Neural progenitor cell (in vitro differentiated cells): ENCODE measurements at regions not wholly inside any gene's neighbourhood (a gene's known extent, or its start where the extent isn't known, plus 50 kb on each side); places are given as distances from the start of the nearest gene placed in this dataset.

Experiments
- DNase-seq: peaks from one replicate; pipeline ENCODE4 v3.0.0-alpha.2; 2016; ENCODE audit warnings: low spot score
- H2AFZ ChIP-seq: fragments of 200-600 bp; sonication (generic); replicated peaks from 2 replicates; pipeline ENCODE4 v1.6.1; 2016; ENCODE audit warnings: antibody characterized with exemption
- H3F3A ChIP-seq: fragments of 200-600 bp; sonication (generic); 2 replicates; pipeline ENCODE4 v1.6.1; 2016; ENCODE audit warnings: antibody characterized with exemption, low read depth
- H3K27ac ChIP-seq: fragments of 200-600 bp; sonication (generic); 2 replicates; pipeline ENCODE4 v1.5.1; 2016; ENCODE audit warnings: mild to moderate bottlenecking
- H3K27me3 ChIP-seq: fragments of 200-600 bp; sonication (generic); 2 replicates; pipeline ENCODE4 v1.6.1; 2016; ENCODE audit warnings: mild to moderate bottlenecking, moderate library complexity
- H3K36me3 ChIP-seq: fragments of 200-600 bp; sonication (generic); 2 replicates; pipeline ENCODE4 v1.5.1; 2016
- H3K4me1 ChIP-seq: fragments of 200-600 bp; sonication (generic); 2 replicates; pipeline ENCODE4 v1.6.1; 2016; ENCODE audit warnings: mixed run types
- H3K4me2 ChIP-seq: fragments of 200-600 bp; sonication (generic); 2 replicates; pipeline ENCODE4 v1.6.1; 2016
- H3K4me3 ChIP-seq: fragments of 200-600 bp; sonication (generic); 2 replicates; pipeline ENCODE4 v1.5.1; 2016
- H3K79me2 ChIP-seq: fragments of 200-600 bp; sonication (generic); 2 replicates; pipeline ENCODE4 v1.6.1; 2016; ENCODE audit warnings: low read depth
- H3K9ac ChIP-seq: fragments of 200-600 bp; sonication (generic); 2 replicates; pipeline ENCODE4 v1.6.1; 2016
- H3K9me3 ChIP-seq: fragments of 200-600 bp; sonication (generic); 2 replicates; pipeline ENCODE4 v1.5.1; 2016; ENCODE audit warnings: low read depth
- H4K20me1 ChIP-seq: fragments of 200-600 bp; sonication (generic); 2 replicates; pipeline ENCODE4 v1.6.1; 2016; ENCODE audit warnings: low read depth
- H3K27ac Mint-ChIP-seq: 3 replicates; pipeline ENCODE4 v1.8.0; 2021; ENCODE audit warnings: mixed read lengths
- H3K27me3 Mint-ChIP-seq: 2 replicates; pipeline ENCODE4 v1.8.0; 2022; ENCODE audit warnings: low read depth, mild to moderate bottlenecking, inconsistent platforms, moderate library complexity, mixed read lengths; ENCODE audit not compliant: insufficient read depth
- H3K36me3 Mint-ChIP-seq: 3 replicates; pipeline ENCODE4 v1.8.0; 2021; ENCODE audit warnings: mixed read lengths
- H3K4me1 Mint-ChIP-seq: 3 replicates; pipeline ENCODE4 v1.8.0; 2021; ENCODE audit warnings: mixed read lengths
- H3K4me3 Mint-ChIP-seq: 3 replicates; pipeline ENCODE4 v1.8.0; 2021; ENCODE audit warnings: mild to moderate bottlenecking, moderate library complexity, mixed read lengths
- H3K9me3 Mint-ChIP-seq: 3 replicates; pipeline ENCODE4 v1.8.0; 2020; ENCODE audit warnings: mixed read lengths
- EZH2 ChIP-seq: fragments of 200-600 bp; sonication (generic); IDR thresholded peaks from 2 replicates; pipeline ENCODE4 v1.6.1; 2017; ENCODE audit warnings: antibody characterized with exemption, mild to moderate bottlenecking, moderate library complexity
- EZH2phosphoT487 ChIP-seq: fragments of 200-600 bp; sonication (generic); IDR thresholded peaks from 2 replicates; pipeline ENCODE4 v1.6.1; 2017; ENCODE audit warnings: antibody characterized with exemption
- TF ChIP-seq, protein P1 (sequence below): fragments of 200-600 bp; sonication (generic); IDR thresholded peaks from 2 replicates; pipeline ENCODE4 v1.5.1; 2017; ENCODE audit warnings: antibody characterized with exemption, mild to moderate bottlenecking

DNA sequence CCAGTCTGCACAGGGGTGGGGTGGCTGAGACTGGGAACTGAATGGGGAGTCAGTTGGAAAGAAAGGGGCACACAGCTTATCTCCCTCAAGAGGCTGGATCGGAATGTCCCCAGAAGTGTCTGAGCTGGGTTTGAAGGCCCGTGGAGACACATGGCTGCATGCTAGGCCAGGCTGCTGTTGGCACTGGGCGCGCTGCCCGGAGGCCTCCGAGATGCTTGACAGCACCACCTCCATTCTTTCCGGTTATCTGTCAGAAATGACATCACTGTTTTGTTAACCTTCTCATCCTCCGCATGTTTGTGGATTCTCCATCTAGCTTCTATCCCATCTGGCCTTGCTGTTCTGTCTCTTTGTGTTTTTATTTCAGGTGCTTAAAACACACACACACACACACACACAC, 85.5 kb downstream of the APIP start:
- Mint-ChIP-seq H3K27me3 (peaks cover 5% of the 10 kb centered on the region), H3K27ac (no peak overlapping the region), H3K9me3 (no peaks in the 10 kb centered on the region), H3K4me1 (peaks cover 15% of the 10 kb centered on the region), H3K36me3 (peaks cover 1% of the 10 kb centered on the region), H3K4me3 (no peak overlapping the region)
- no peaks in the 10 kb centered on the region for H3F3A ChIP-seq
- no peak overlapping the region for H3K27ac ChIP-seq
- H3K4me3 ChIP-seq, result no peak overlapping the region
- H3K9ac ChIP-seq, result no peak overlapping the region
- H3K4me1 ChIP-seq, result peaks cover 10% of the 10 kb centered on the region
- H3K36me3 ChIP-seq, result no peaks in the 10 kb centered on the region
- H4K20me1 ChIP-seq, result peaks cover 3% of the 10 kb centered on the region
- no peak overlapping the region for H2AFZ ChIP-seq
- no peaks in the 10 kb centered on the region for H3K79me2 ChIP-seq
- H3K9me3 ChIP-seq, result no peaks in the 10 kb centered on the region
- TF ChIP-seq EZH2phosphoT487, result no peak
- no peak for TF ChIP-seq EZH2
- TF ChIP-seq, protein P1, sequence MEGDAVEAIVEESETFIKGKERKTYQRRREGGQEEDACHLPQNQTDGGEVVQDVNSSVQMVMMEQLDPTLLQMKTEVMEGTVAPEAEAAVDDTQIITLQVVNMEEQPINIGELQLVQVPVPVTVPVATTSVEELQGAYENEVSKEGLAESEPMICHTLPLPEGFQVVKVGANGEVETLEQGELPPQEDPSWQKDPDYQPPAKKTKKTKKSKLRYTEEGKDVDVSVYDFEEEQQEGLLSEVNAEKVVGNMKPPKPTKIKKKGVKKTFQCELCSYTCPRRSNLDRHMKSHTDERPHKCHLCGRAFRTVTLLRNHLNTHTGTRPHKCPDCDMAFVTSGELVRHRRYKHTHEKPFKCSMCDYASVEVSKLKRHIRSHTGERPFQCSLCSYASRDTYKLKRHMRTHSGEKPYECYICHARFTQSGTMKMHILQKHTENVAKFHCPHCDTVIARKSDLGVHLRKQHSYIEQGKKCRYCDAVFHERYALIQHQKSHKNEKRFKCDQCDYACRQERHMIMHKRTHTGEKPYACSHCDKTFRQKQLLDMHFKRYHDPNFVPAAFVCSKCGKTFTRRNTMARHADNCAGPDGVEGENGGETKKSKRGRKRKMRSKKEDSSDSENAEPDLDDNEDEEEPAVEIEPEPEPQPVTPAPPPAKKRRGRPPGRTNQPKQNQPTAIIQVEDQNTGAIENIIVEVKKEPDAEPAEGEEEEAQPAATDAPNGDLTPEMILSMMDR, result no peak
- no peak overlapping the region for H3K4me2 ChIP-seq
- DNase-seq, result no peak
- H3K27me3 ChIP-seq, result no peaks in the 10 kb centered on the region

DNA sequence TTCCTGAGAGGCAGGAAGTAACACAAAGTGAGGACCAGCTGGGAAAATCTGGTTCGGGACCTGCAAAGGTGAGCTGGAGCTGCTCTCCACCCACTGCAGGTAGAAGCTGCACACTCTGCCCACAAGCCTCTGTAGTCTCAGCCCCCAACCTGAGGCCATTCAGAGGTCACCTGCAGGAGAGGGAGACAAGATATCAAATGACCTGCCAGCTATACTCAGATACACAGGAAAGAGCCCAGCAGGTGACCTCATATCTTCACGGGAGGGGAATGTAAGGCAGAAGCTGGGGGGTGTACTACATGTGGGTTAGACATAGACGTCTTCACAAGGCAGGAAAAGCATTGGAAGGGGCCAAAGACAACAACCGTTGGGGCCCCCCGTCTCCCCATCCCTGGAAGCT, 86.1 kb downstream of the APIP start:
- peaks cover 3% of the 10 kb centered on the region for H3K36me3 Mint-ChIP-seq
- H3K4me3 ChIP-seq, result no peak overlapping the region
- no peak for DNase-seq
- no peaks in the 10 kb centered on the region for H3K9me3 ChIP-seq
- TF ChIP-seq, protein P1, result no peak
- TF ChIP-seq EZH2phosphoT487 (no peak), EZH2 (no peak)
- no peaks in the 10 kb centered on the region for H3K27me3 ChIP-seq
- H3K4me1 Mint-ChIP-seq, result peaks cover 15% of the 10 kb centered on the region
- H3K4me1 ChIP-seq, result peaks cover 10% of the 10 kb centered on the region
- no peaks in the 10 kb centered on the region for H3F3A ChIP-seq
- H3K4me3 Mint-ChIP-seq, result no peak overlapping the region
- H3K27ac Mint-ChIP-seq, result peak overlapping the region; percentile 74
- peaks cover 5% of the 10 kb centered on the region for H3K27me3 Mint-ChIP-seq
- no peak overlapping the region for H3K27ac ChIP-seq
- no peaks in the 10 kb centered on the region for H3K79me2 ChIP-seq
- no peaks in the 10 kb centered on the region for H3K9me3 Mint-ChIP-seq
- H3K9ac ChIP-seq, result no peak overlapping the region
- no peaks in the 10 kb centered on the region for H3K36me3 ChIP-seq
- no peak overlapping the region for H3K4me2 ChIP-seq
- H2AFZ ChIP-seq, result no peak overlapping the region
- peaks cover 3% of the 10 kb centered on the region for H4K20me1 ChIP-seq

DNA sequence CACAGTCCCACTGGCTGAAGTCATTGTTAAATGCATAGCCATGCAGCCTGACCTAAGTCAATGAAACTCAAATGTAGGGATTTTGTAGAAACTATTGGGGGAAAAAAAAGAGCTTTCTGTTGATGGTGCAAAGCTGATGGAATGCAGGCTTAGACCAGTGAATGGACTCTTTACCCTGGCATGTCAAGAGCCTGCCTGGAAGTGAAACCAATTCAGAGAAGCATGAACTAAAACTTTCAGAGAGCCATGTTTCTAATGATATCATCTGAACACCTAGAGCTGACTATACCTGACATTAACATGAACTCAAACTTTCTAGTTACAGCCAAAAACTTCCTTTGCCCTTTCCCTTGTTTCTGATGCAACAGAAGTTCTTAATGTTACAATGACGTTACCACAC, 89.0 kb downstream of the APIP start:
- H3K27ac Mint-ChIP-seq, result no peak overlapping the region
- Histone ChIP-seq H3K36me3 (no peaks in the 10 kb centered on the region), H4K20me1 (peaks cover 1% of the 10 kb centered on the region), H3K4me3 (no peak overlapping the region), H2AFZ (no peak overlapping the region), H3K9me3 (no peaks in the 10 kb centered on the region), H3K79me2 (no peaks in the 10 kb centered on the region), H3K4me2 (no peak overlapping the region), H3K4me1 (peaks cover 16% of the 10 kb centered on the region), H3K27ac (no peak overlapping the region), H3K27me3 (no peaks in the 10 kb centered on the region), H3F3A (peaks cover 12% of the 10 kb centered on the region), H3K9ac (no peak overlapping the region)
- H3K36me3 Mint-ChIP-seq, result peaks cover 2% of the 10 kb centered on the region
- H3K4me3 Mint-ChIP-seq, result no peak overlapping the region
- DNase-seq, result peak; percentile 14
- H3K27me3 Mint-ChIP-seq, result peaks cover 3% of the 10 kb centered on the region
- H3K9me3 Mint-ChIP-seq, result no peaks in the 10 kb centered on the region
- TF ChIP-seq, protein P1, result no peak
- TF ChIP-seq EZH2 (no peak), EZH2phosphoT487 (no peak)
- peaks cover 11% of the 10 kb centered on the region for H3K4me1 Mint-ChIP-seq

DNA sequence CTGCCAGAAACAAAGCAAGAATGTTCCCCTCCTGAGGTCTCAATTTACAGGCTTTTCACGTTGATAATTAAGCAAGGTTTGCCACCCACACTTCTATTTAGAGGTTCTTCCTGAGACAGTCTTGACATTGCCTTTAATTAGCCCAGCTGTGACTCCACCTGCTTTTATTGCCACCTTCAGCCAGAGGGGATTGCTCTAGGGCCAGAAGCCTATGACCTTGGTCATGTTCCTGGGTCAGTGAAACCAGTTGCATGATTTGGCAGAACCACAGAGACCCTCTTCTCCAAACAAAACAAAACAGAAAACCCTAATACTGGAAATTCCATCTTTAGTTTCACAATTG, 89.8 kb downstream of the APIP start:
- no peak overlapping the region for H3K9ac ChIP-seq
- TF ChIP-seq, protein P1, result no peak
- TF ChIP-seq EZH2 (no peak), EZH2phosphoT487 (no peak)
- H3K27ac Mint-ChIP-seq, result no peak overlapping the region
- peaks cover 12% of the 10 kb centered on the region for H3F3A ChIP-seq
- no peaks in the 10 kb centered on the region for H3K27me3 ChIP-seq
- H3K4me2 ChIP-seq, result no peak overlapping the region
- no peaks in the 10 kb centered on the region for H3K36me3 ChIP-seq
- H3K9me3 ChIP-seq, result no peaks in the 10 kb centered on the region
- no peak overlapping the region for H3K4me3 Mint-ChIP-seq
- no peak overlapping the region for H2AFZ ChIP-seq
- peaks cover 2% of the 10 kb centered on the region for H3K36me3 Mint-ChIP-seq
- H3K9me3 Mint-ChIP-seq, result no peaks in the 10 kb centered on the region
- H3K4me3 ChIP-seq, result no peak overlapping the region
- peaks cover 4% of the 10 kb centered on the region for H3K4me1 Mint-ChIP-seq
- H4K20me1 ChIP-seq, result no peaks in the 10 kb centered on the region
- H3K27ac ChIP-seq, result no peak overlapping the region
- H3K27me3 Mint-ChIP-seq, result peaks cover 3% of the 10 kb centered on the region
- DNase-seq, result no peak
- peaks cover 14% of the 10 kb centered on the region for H3K4me1 ChIP-seq
- H3K79me2 ChIP-seq, result no peaks in the 10 kb centered on the region
